Endothelial cell of umbilical vein (primary cell): ENCODE measurements at regions not wholly inside any gene's neighbourhood (a gene's known extent, or its start where the extent isn't known, plus 50 kb on each side); places are given as distances from the start of the nearest gene placed in this dataset.

Experiments
- EZH2 ChIP-seq: IDR thresholded peaks from 2 replicates; pipeline ENCODE4 v1.6.1; 2012; ENCODE audit warnings: borderline replicate concordance, low read depth, mild to moderate bottlenecking, moderate library complexity, low read length, inconsistent platforms; ENCODE audit not compliant: severe bottlenecking
- FOS ChIP-seq: IDR thresholded peaks from 2 replicates; pipeline ENCODE4 v1.6.1; 2011; ENCODE audit warnings: mild to moderate bottlenecking, low read length, moderate library complexity, borderline replicate concordance; ENCODE audit not compliant: insufficient read depth
- GATA2 ChIP-seq: IDR thresholded peaks from 2 replicates; pipeline ENCODE4 v1.7.0; 2011; ENCODE audit warnings: low read depth, mild to moderate bottlenecking, moderate library complexity, mixed read lengths, low read length; ENCODE audit not compliant: insufficient read length, insufficient read depth
- JUN ChIP-seq: IDR thresholded peaks from 2 replicates; pipeline ENCODE4 v1.6.1; 2011; ENCODE audit warnings: borderline replicate concordance, low read depth; ENCODE audit not compliant: insufficient read length, insufficient read depth
- MAX ChIP-seq: IDR thresholded peaks from 2 replicates; pipeline ENCODE4 v1.6.1; 2011; ENCODE audit not compliant: insufficient read depth, insufficient read length
- POLR2A ChIP-seq: IDR thresholded peaks from 2 replicates; pipeline ENCODE4 v1.6.1; 2012; ENCODE audit warnings: low read depth, mild to moderate bottlenecking, control low read depth, low read length
- POLR2AphosphoS5 ChIP-seq: IDR thresholded peaks from 2 replicates; pipeline ENCODE4 v1.6.1; 2012; ENCODE audit warnings: low read depth, mild to moderate bottlenecking, control low read depth, low read length, moderate library complexity; ENCODE audit not compliant: insufficient read depth
- TF ChIP-seq, protein P1 (sequence below), 2 donors: IDR thresholded peaks; 1 replicate in 1 of 2; 2 replicates in 1 of 2; pipeline ENCODE4 v1.5.1; 2011; ENCODE audit warnings: low read length in 2 of 2, mild to moderate bottlenecking in 2 of 2, moderate library complexity in 2 of 2, control low read depth in 1 of 2, inconsistent platforms in 1 of 2, low read depth in 1 of 2; ENCODE audit not compliant: insufficient read depth in 1 of 2; ENCODE audit errors: extremely low read depth in 1 of 2

DNA sequence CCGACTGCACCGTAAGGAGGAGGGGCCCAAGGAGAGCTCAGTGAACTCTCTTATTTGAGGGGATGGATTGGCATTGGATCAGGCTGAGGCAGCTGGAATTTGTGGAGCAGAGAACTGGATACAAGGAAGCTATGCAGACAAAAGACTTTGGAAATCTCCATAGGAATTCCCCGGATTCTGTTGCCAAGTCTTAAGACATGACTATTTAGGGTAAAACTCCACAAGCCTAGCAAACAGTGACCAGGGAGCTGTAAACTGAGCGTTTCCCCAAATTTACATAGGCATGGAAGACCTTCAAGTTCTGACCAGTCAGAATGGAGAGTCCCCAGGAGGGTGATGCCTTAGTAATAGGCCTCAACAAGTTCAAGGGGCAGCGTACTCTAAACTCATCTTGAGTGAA is 82.5 kb upstream of the PCBD1 start:
- TF ChIP-seq POLR2A (no peak), POLR2AphosphoS5 (no peak), EZH2 (no peak), JUN (no peak), MAX (no peak), GATA2 (no peak), FOS (no peak)
- TF ChIP-seq, protein P1, sequence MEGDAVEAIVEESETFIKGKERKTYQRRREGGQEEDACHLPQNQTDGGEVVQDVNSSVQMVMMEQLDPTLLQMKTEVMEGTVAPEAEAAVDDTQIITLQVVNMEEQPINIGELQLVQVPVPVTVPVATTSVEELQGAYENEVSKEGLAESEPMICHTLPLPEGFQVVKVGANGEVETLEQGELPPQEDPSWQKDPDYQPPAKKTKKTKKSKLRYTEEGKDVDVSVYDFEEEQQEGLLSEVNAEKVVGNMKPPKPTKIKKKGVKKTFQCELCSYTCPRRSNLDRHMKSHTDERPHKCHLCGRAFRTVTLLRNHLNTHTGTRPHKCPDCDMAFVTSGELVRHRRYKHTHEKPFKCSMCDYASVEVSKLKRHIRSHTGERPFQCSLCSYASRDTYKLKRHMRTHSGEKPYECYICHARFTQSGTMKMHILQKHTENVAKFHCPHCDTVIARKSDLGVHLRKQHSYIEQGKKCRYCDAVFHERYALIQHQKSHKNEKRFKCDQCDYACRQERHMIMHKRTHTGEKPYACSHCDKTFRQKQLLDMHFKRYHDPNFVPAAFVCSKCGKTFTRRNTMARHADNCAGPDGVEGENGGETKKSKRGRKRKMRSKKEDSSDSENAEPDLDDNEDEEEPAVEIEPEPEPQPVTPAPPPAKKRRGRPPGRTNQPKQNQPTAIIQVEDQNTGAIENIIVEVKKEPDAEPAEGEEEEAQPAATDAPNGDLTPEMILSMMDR (IDR thresholded peaks at IDR 0.05; ENCODE audit: extremely low read depth in 1 of 2, insufficient read depth in 1 of 2, low read depth in 1 of 2, low read length in 2 of 2), result no peak
